SK-N-SH (cell line): ENCODE measurements at regions not wholly inside any gene's neighbourhood (a gene's known extent, or its start where the extent isn't known, plus 50 kb on each side); places are given as distances from the start of the nearest gene placed in this dataset.

ENCODE experiments used
- CTCF ChIA-PET: fragments of 300-600, 350-600 bp; formaldehyde crosslinking; extraction: SDS; loops from one replicate; lab custom pipeline; 2021; lab: Yijun Ruan, JAX
- POLR2A ChIA-PET: fragments of 350-600 bp; sonication (Branson Sonifier 250); formaldehyde crosslinking; extraction: SDS; loops from one replicate; lab custom pipeline; 2020; ENCODE audit warnings: antibody characterized with exemption, inconsistent platforms; lab: Yijun Ruan, JAX
- DNase-seq: peaks from one replicate; pipeline ENCODE4 v3.0.0; 2012
- H2AFZ ChIP-seq: fragments of 200-600 bp; sonication (generic); 2 replicates; pipeline ENCODE4 v1.8.1; 2016; ENCODE audit warnings: antibody characterized with exemption, mild to moderate bottlenecking, low read depth
- H3F3A ChIP-seq: fragments of 200-600 bp; sonication (generic); replicated peaks from 2 replicates; pipeline ENCODE3; 2016; ENCODE audit warnings: antibody characterized with exemption, mild to moderate bottlenecking; ENCODE audit not compliant: insufficient read depth
- H3K27ac ChIP-seq, 2 experiments: fragments of 200-500 bp in 1 of 2; fragments of 200-600 bp in 1 of 2; sonication (Bioruptor generic) in 1 of 2; sonication (generic), shearing (Covaris generic) in 1 of 2; 2 replicates each; pipeline versions ENCODE4 v1.5.1 to v1.6.1; 2014 to 2016; ENCODE audit warnings: low read depth in 2 of 2, inconsistent platforms in 1 of 2, low read length in 1 of 2, mild to moderate bottlenecking in 1 of 2, mixed read lengths in 1 of 2
- H3K27me3 ChIP-seq: fragments of 200-600 bp; sonication (generic), shearing (Covaris generic); 2 replicates; pipeline ENCODE4 v1.6.1; 2016; ENCODE audit warnings: mixed run types; ENCODE audit not compliant: insufficient read depth
- H3K36me3 ChIP-seq, 2 experiments: fragments of 200-500 bp in 1 of 2; fragments of 200-600 bp in 1 of 2; sonication (Bioruptor generic) in 1 of 2; sonication (generic) in 1 of 2; replicated peaks in 1 of 2; 2 replicates each; pipeline versions ENCODE3 to v1.5.1; 2014 to 2016; ENCODE audit warnings: low read length in 1 of 2, mild to moderate bottlenecking in 1 of 2; ENCODE audit not compliant: insufficient read depth in 2 of 2, control insufficient read depth in 1 of 2
- H3K4me1 ChIP-seq, 2 experiments: fragments of 200-500 bp in 1 of 2; fragments of 200-600 bp in 1 of 2; sonication (Bioruptor generic) in 1 of 2; sonication (generic), shearing (Covaris generic) in 1 of 2; 2 replicates each; pipeline versions ENCODE4 v1.5.1 to v1.6.1; 2014 to 2016; ENCODE audit warnings: low read depth in 1 of 2, low read length in 1 of 2, mixed run types in 1 of 2; ENCODE audit not compliant: insufficient read depth in 2 of 2, control insufficient read depth in 1 of 2
- H3K4me2 ChIP-seq: fragments of 200-600 bp; sonication (generic), shearing (Covaris generic); 2 replicates; pipeline ENCODE4 v1.6.1; 2017; ENCODE audit warnings: mixed run types
- H3K4me3 ChIP-seq, 2 experiments: fragments of 200-500 bp in 1 of 2; fragments of 200-600 bp in 1 of 2; sonication (Bioruptor generic) in 1 of 2; sonication (generic), shearing (Covaris generic) in 1 of 2; 2 replicates each; pipeline versions ENCODE4 v1.5.1 to v1.8.1; 2014 to 2016; ENCODE audit warnings: low read depth in 2 of 2, inconsistent platforms in 1 of 2, low read length in 1 of 2, mild to moderate bottlenecking in 1 of 2, mixed read lengths in 1 of 2, moderate library complexity in 1 of 2
- H3K79me2 ChIP-seq: fragments of 200-600 bp; sonication (generic); 2 replicates; pipeline ENCODE4 v1.8.1; 2017; ENCODE audit warnings: mild to moderate bottlenecking; ENCODE audit not compliant: insufficient read depth
- H3K9ac ChIP-seq: fragments of 200-600 bp; sonication (generic); 2 replicates; pipeline ENCODE4 v1.6.1; 2017; ENCODE audit warnings: mixed run types
- H3K9me2 ChIP-seq: fragments of 200-600 bp; sonication (generic); 2 replicates; pipeline ENCODE4 v1.6.1; 2017; ENCODE audit warnings: mixed run types
- H3K9me3 ChIP-seq: fragments of 200-600 bp; sonication (generic); 2 replicates; pipeline ENCODE4 v1.6.1; 2017; ENCODE audit warnings: mixed run types, mild to moderate bottlenecking, moderate library complexity
- H4K20me1 ChIP-seq: fragments of 200-600 bp; sonication (generic); 2 replicates; pipeline ENCODE4 v1.6.1; 2017; ENCODE audit warnings: mild to moderate bottlenecking, mixed run types; ENCODE audit not compliant: insufficient read depth
- CHD2 ChIP-seq: fragments of 150-350 bp; IDR thresholded peaks from 2 replicates; pipeline ENCODE4 v1.6.1; 2018; ENCODE audit warnings: low read length; ENCODE audit not compliant: partially characterized antibody
- CTCF ChIP-seq: fragments of 200-600 bp; sonication (generic); IDR thresholded peaks from 2 replicates; pipeline ENCODE4 v1.6.1; 2017; ENCODE audit warnings: antibody characterized with exemption, mild to moderate bottlenecking, moderate library complexity
- ELF1 ChIP-seq: IDR thresholded peaks from 2 replicates; pipeline ENCODE4 v1.4.0; 2012
- EP300 ChIP-seq, 2 experiments: IDR thresholded peaks; 2 replicates each; pipeline versions ENCODE4 v1.4.0 to v1.6.1; 2012; ENCODE audit warnings: borderline replicate concordance in 1 of 2, low read depth in 1 of 2, low read length in 1 of 2
- EZH2phosphoT487 ChIP-seq: fragments of 200-600 bp; sonication (generic); IDR thresholded peaks from 2 replicates; pipeline ENCODE4 v1.6.1; 2017; ENCODE audit warnings: low read depth, mixed run types, mild to moderate bottlenecking, antibody characterized with exemption, moderate library complexity, borderline replicate concordance
- FOSL2 ChIP-seq: IDR thresholded peaks from 2 replicates; pipeline ENCODE4 v1.4.0; 2012; ENCODE audit warnings: low read depth, mild to moderate bottlenecking, moderate library complexity, borderline replicate concordance
- FOXJ3 ChIP-seq: sonication (generic); formaldehyde crosslinking; IDR thresholded peaks from 2 replicates; pipeline ENCODE4 v1.5.1; 2020; ENCODE audit warnings: mild to moderate bottlenecking, missing genetic modification reagents
- FOXM1 ChIP-seq: IDR thresholded peaks from 2 replicates; pipeline ENCODE4 v1.4.0; 2012; ENCODE audit warnings: low read depth, mild to moderate bottlenecking
- GABPA ChIP-seq: IDR thresholded peaks from 2 replicates; pipeline ENCODE4 v1.4.0; 2012; ENCODE audit warnings: low read depth, mild to moderate bottlenecking
- JUND ChIP-seq: IDR thresholded peaks from 2 replicates; pipeline ENCODE4 v1.4.0; 2012
- MEF2A ChIP-seq: IDR thresholded peaks from 2 replicates; pipeline ENCODE4 v1.4.0; 2012; ENCODE audit warnings: low read depth, borderline replicate concordance
- MXI1 ChIP-seq: IDR thresholded peaks from 2 replicates; pipeline ENCODE4 v1.6.1; 2012; ENCODE audit warnings: mild to moderate bottlenecking, low read depth, low read length, improper control_type of control experiment
- NFIC ChIP-seq: IDR thresholded peaks from 2 replicates; pipeline ENCODE4 v1.4.0; 2012; ENCODE audit warnings: borderline replicate concordance
- NRF1 ChIP-seq: IDR thresholded peaks from 2 replicates; pipeline ENCODE4 v1.6.1; 2012; ENCODE audit warnings: low read depth, mild to moderate bottlenecking, low read length
- POLR2AphosphoS5 ChIP-seq: IDR thresholded peaks from 2 replicates; pipeline ENCODE4 v1.6.1; 2012; ENCODE audit warnings: low read depth, low read length
- RAD21 ChIP-seq: IDR thresholded peaks from 2 replicates; pipeline ENCODE4 v1.6.1; 2012; ENCODE audit warnings: mild to moderate bottlenecking, low read length
- RXRA ChIP-seq: IDR thresholded peaks from 2 replicates; pipeline ENCODE4 v1.4.0; 2012; ENCODE audit warnings: low read depth, mild to moderate bottlenecking, borderline replicate concordance
- SMC3 ChIP-seq: IDR thresholded peaks from 2 replicates; pipeline ENCODE4 v1.6.1; 2012; ENCODE audit warnings: low read depth, low read length, improper control_type of control experiment
- TAF1 ChIP-seq: IDR thresholded peaks from 2 replicates; pipeline ENCODE4 v1.6.1; 2012; ENCODE audit warnings: low read depth, mild to moderate bottlenecking, low read length, moderate library complexity, borderline replicate concordance
- ZBTB33 ChIP-seq: IDR thresholded peaks from 2 replicates; pipeline ENCODE4 v1.4.0; 2012; ENCODE audit warnings: low read depth, borderline replicate concordance
- WGBS: methylation state at CpG from one replicate; pipeline ENCODE4 v1.1.6; 2017; ENCODE audit warnings: low lambda C conversion rate; 5-methylcytosine and 5-hydroxymethylcytosine counted together
- TF ChIP-seq, protein P1 (sequence below): IDR thresholded peaks from 2 replicates; pipeline ENCODE4; 2012
- TF ChIP-seq, protein P2 (sequence below): fragments of 150-350 bp; IDR thresholded peaks from 2 replicates; pipeline ENCODE4 v1.6.1; 2017; ENCODE audit warnings: antibody characterized with exemption, low read length, low read depth, borderline replicate concordance

GRCh38 chr18:64220941-64221340 lies 72.1 kb upstream of the LINC00305 start:
- no peak for DNase-seq
- no peaks in the 10 kb centered on the region for H3K27me3 ChIP-seq
- CTCF ChIA-PET = no interaction called here
- no peaks in the 10 kb centered on the region for H3K36me3 ChIP-seq
- no peaks in the 10 kb centered on the region for H3K9me3 ChIP-seq
- H3K9me2 ChIP-seq = peaks cover 3% of the 10 kb centered on the region; the same call in 1 of the 2 replicates
- H3F3A ChIP-seq = no peaks in the 10 kb centered on the region
- POLR2A ChIA-PET = no interaction called here
- H3K9ac ChIP-seq = no peak overlapping the region
- no peak overlapping the region for H3K27ac ChIP-seq
- no peak for TF ChIP-seq CTCF
- TF ChIP-seq NFIC = no peak
- TF ChIP-seq ELF1 = no peak
- TF ChIP-seq FOXJ3 (CRISPR knock-in tag) = no peak
- TF ChIP-seq EP300 (IDR thresholded peaks at IDR 0.05; ENCODE audit: borderline replicate concordance in 1 of 2, low read depth in 1 of 2, low read length in 1 of 2) = no peak
- TF ChIP-seq, protein P1, sequence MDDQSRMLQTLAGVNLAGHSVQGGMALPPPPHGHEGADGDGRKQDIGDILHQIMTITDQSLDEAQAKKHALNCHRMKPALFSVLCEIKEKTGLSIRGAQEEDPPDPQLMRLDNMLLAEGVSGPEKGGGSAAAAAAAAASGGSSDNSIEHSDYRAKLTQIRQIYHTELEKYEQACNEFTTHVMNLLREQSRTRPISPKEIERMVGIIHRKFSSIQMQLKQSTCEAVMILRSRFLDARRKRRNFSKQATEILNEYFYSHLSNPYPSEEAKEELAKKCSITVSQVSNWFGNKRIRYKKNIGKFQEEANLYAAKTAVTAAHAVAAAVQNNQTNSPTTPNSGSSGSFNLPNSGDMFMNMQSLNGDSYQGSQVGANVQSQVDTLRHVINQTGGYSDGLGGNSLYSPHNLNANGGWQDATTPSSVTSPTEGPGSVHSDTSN = no peak
- TF ChIP-seq NRF1 = no peak
- no peak for TF ChIP-seq MXI1
- TF ChIP-seq EZH2phosphoT487 = no peak
- TF ChIP-seq JUND = no peak
- no peak for TF ChIP-seq SMC3
- no peak for TF ChIP-seq POLR2AphosphoS5
- TF ChIP-seq RXRA = no peak
- TF ChIP-seq, protein P2, sequence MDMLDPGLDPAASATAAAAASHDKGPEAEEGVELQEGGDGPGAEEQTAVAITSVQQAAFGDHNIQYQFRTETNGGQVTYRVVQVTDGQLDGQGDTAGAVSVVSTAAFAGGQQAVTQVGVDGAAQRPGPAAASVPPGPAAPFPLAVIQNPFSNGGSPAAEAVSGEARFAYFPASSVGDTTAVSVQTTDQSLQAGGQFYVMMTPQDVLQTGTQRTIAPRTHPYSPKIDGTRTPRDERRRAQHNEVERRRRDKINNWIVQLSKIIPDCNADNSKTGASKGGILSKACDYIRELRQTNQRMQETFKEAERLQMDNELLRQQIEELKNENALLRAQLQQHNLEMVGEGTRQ = no peak
- no peaks in the 10 kb centered on the region for H3K79me2 ChIP-seq
- no peaks in the 10 kb centered on the region for H4K20me1 ChIP-seq
- 70% methylated on average over 2 of the region's 2 CpGs for WGBS
- H3K4me3 ChIP-seq = no peak overlapping the region
- no peak overlapping the region for H2AFZ ChIP-seq
- no peaks in the 10 kb centered on the region for H3K4me1 ChIP-seq
- no peak overlapping the region for H3K4me2 ChIP-seq

DNA sequence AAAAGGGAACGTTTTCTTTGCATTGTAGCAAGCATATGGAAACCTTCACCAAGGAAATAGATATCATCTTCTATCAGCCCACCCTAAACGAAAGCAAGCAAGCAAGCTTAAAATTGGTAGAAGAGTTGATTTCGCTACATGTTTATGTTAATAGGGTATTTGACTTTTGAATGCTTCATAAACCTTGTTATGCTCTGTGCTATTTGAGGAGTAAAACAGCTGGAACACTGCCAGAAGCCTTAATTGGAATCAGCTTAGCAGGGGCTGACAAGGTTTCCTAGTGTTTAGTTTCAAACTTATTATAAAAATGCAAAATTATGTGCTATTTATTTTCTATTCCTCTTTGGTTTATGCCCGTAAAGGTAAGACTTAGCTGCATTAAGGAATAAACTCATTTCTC lies 70.6 kb upstream of the LINC00305 start:
- Histone ChIP-seq H3K36me3 (no peaks in the 10 kb centered on the region), H3K27ac (no peak overlapping the region), H3K9ac (no peak overlapping the region), H3K4me2 (no peak overlapping the region), H3K79me2 (no peaks in the 10 kb centered on the region), H3K9me2 (peaks cover 3% of the 10 kb centered on the region; the same call in 1 of the 2 replicates), H3K4me1 (no peaks in the 10 kb centered on the region), H3K9me3 (no peaks in the 10 kb centered on the region), H3K27me3 (no peaks in the 10 kb centered on the region), H3K4me3 (no peak overlapping the region), H4K20me1 (no peaks in the 10 kb centered on the region), H3F3A (no peaks in the 10 kb centered on the region), H2AFZ (no peak overlapping the region)
- no peak for DNase-seq
- WGBS = 18% methylated on average over 4 of the region's 4 CpGs
- CTCF ChIA-PET = no interaction called here
- POLR2A ChIA-PET = no interaction called here
- TF ChIP-seq, protein P2 = no peak
- TF ChIP-seq ZBTB33 (no peak), GABPA (no peak), CHD2 (no peak), TAF1 (no peak), FOSL2 (no peak), NFIC (no peak), FOXM1 (no peak), MEF2A (no peak), ELF1 (no peak), MXI1 (no peak), RAD21 (no peak), POLR2AphosphoS5 (no peak)
